Testis (tissue), 2 donors: ENCODE measurements at regions not wholly inside any gene's neighbourhood (a gene's known extent, or its start where the extent isn't known, plus 50 kb on each side); places are given as distances from the start of the nearest gene placed in this dataset.

Experiments
- CTCF ChIP-seq, 3 experiments: fragments of 450-650 bp in 2 of 3; fragments of 200-600 bp in 1 of 3; sonication (generic) in 1 of 3; IDR thresholded peaks; one replicate each; pipeline ENCODE4 v1.5.1; 2016 to 2019; ENCODE audit warnings: antibody characterized with exemption in 3 of 3, mild to moderate bottlenecking in 2 of 3, moderate library complexity in 1 of 3
- POLR2A ChIP-seq: fragments of 450-650 bp; IDR thresholded peaks from one replicate; pipeline ENCODE4 v1.6.1; 2017; ENCODE audit warnings: antibody characterized with exemption, mild to moderate bottlenecking, moderate library complexity

GRCh38 chr1:198846556-198846955 lies 207.7 kb downstream of the PTPRC start:
- TF ChIP-seq CTCF (IDR thresholded peaks at IDR 0.05), result no peak
- no peak for TF ChIP-seq POLR2A
